IPS-18c (cell line): ENCODE measurements at regions not wholly inside any gene's neighbourhood (a gene's known extent, or its start where the extent isn't known, plus 50 kb on each side); places are given as distances from the start of the nearest gene placed in this dataset.
"Not testable (repeated sequence)": the region's sequence is repeated elsewhere in the genome, so short reads cannot be mapped to it uniquely, and the experiment has no call there.

Experiments
- H3K4me3 ChIP-seq: 2 replicates; pipeline ENCODE4 v1.7.0; 2013; ENCODE audit warnings: low read depth, mild to moderate bottlenecking, low read length, moderate library complexity; ENCODE audit not compliant: insufficient read depth
- H3K9me3 ChIP-seq: one replicate; pipeline ENCODE4 v1.6.1; 2013; ENCODE audit warnings: mild to moderate bottlenecking, low read length, moderate library complexity; ENCODE audit not compliant: control insufficient read depth, insufficient read depth

GRCh38 chr1:80214888-80215540 is 1208.5 kb upstream of the ADGRL4 start:
- Histone ChIP-seq H3K4me3 (no peak overlapping the region), H3K9me3 (no peaks in the 10 kb centered on the region)

- Histone ChIP-seq H3K4me3 (no peak overlapping the region), H3K9me3 (no peaks in the 10 kb centered on the region)
These were observed 1206.4 kb upstream of the ADGRL4 start for GRCh38 chr1:80212948-80213347.

GRCh38 chr1:80211691-80212380 is 1205.3 kb upstream of the ADGRL4 start:
- Histone ChIP-seq H3K4me3 (no peak overlapping the region), H3K9me3 (no peaks in the 10 kb centered on the region)

GRCh38 chr1:80202118-80202517 is 1195.6 kb upstream of the ADGRL4 start:
- no peaks in the 10 kb centered on the region for H3K9me3 ChIP-seq
- H3K4me3 ChIP-seq, result no peak overlapping the region

- no peaks in the 10 kb centered on the region for H3K9me3 ChIP-seq
- H3K4me3 ChIP-seq, result no peak overlapping the region
These were observed 1187.7 kb upstream of the ADGRL4 start for GRCh38 chr1:80194221-80194620.

- Histone ChIP-seq H3K9me3 (no peaks in the 10 kb centered on the region), H3K4me3 (no peak overlapping the region)
These were observed 1174.9 kb upstream of the ADGRL4 start for GRCh38 chr1:80181418-80181817.

- Histone ChIP-seq H3K9me3 (no peaks in the 10 kb centered on the region), H3K4me3 (no peak overlapping the region)
These were observed 1165.1 kb upstream of the ADGRL4 start for GRCh38 chr1:80171631-80172030.

- Histone ChIP-seq H3K4me3 (no peak overlapping the region), H3K9me3 (no peaks in the 10 kb centered on the region)
These were observed 1164.4 kb upstream of the ADGRL4 start for GRCh38 chr1:80170811-80171485.

- no peak overlapping the region for H3K4me3 ChIP-seq
- no peaks in the 10 kb centered on the region for H3K9me3 ChIP-seq
These were observed 1157.6 kb upstream of the ADGRL4 start for GRCh38 chr1:80164150-80164549.

- Histone ChIP-seq H3K4me3 (no peak overlapping the region), H3K9me3 (no peaks in the 10 kb centered on the region)
These were observed 1157.2 kb upstream of the ADGRL4 start for GRCh38 chr1:80163686-80164085.

GRCh38 chr1:80158771-80159170 is 1152.2 kb upstream of the ADGRL4 start:
- Histone ChIP-seq H3K4me3 (no peak overlapping the region), H3K9me3 (no peaks in the 10 kb centered on the region)

- Histone ChIP-seq H3K4me3 (no peak overlapping the region), H3K9me3 (no peaks in the 10 kb centered on the region)
These were observed 1151.7 kb upstream of the ADGRL4 start for GRCh38 chr1:80158266-80158665.

- H3K4me3 ChIP-seq, result no peak overlapping the region
- no peaks in the 10 kb centered on the region for H3K9me3 ChIP-seq
These were observed 1148.8 kb upstream of the ADGRL4 start for GRCh38 chr1:80155371-80155770.

GRCh38 chr1:80154176-80154575 is 1147.6 kb upstream of the ADGRL4 start:
- Histone ChIP-seq H3K9me3 (no peaks in the 10 kb centered on the region), H3K4me3 (no peak overlapping the region)

- Histone ChIP-seq H3K4me3 (no peak overlapping the region), H3K9me3 (no peaks in the 10 kb centered on the region)
These were observed 1147.2 kb upstream of the ADGRL4 start for GRCh38 chr1:80153762-80154161.

GRCh38 chr1:80143361-80143760 is 1136.8 kb upstream of the ADGRL4 start:
- H3K9me3 ChIP-seq, result peaks cover 2% of the 10 kb centered on the region

GRCh38 chr1:80137946-80138602 is 1131.5 kb upstream of the ADGRL4 start:
- H3K9me3 ChIP-seq, H3K4me3 ChIP-seq: not testable (repeated sequence)

More at GRCh38 chr1:80143361-80143760, 1136.8 kb upstream of the ADGRL4 start:
- H3K4me3 ChIP-seq, result no peak overlapping the region
